Prostate gland (tissue), 2 donors: ENCODE measurements at regions not wholly inside any gene's neighbourhood (a gene's known extent, or its start where the extent isn't known, plus 50 kb on each side); places are given as distances from the start of the nearest gene placed in this dataset.

Experiments used
- DNase-seq: peaks from one replicate; pipeline ENCODE4 v3.0.0-alpha.2; 2019; ENCODE audit warnings: low spot score
- H3K27ac ChIP-seq, 2 donors: fragments of 200-600 bp; sonication (generic); 2 replicates each; pipeline ENCODE4 v1.5.1; 2017 to 2019
- H3K27me3 ChIP-seq: fragments of 200-600 bp; sonication (generic); replicated peaks from 2 replicates; pipeline ENCODE4 v1.5.1; 2019; ENCODE audit not compliant: insufficient read depth
- H3K36me3 ChIP-seq, 2 donors: fragments of 200-600 bp; sonication (generic); 1 replicate in 1 of 2; 2 replicates in 1 of 2; pipeline versions ENCODE4 v1.5.1 to v1.8.1; 2017 to 2019
- H3K4me1 ChIP-seq: fragments of 200-600 bp; sonication (generic); replicated peaks from 2 replicates; pipeline ENCODE4 v1.5.1; 2019
- H3K4me3 ChIP-seq, 2 donors: fragments of 200-600 bp; sonication (generic); 2 replicates each; pipeline ENCODE4 v1.5.1; 2017 to 2019
- H3K9me3 ChIP-seq: fragments of 200-600 bp; sonication (generic); 2 replicates; pipeline ENCODE4 v1.5.1; 2017
- POLR2A ChIP-seq: fragments of 450-650 bp; IDR thresholded peaks from one replicate; pipeline ENCODE4 v1.6.1; 2016; ENCODE audit warnings: antibody characterized with exemption, mild to moderate bottlenecking
- POLR2AphosphoS5 ChIP-seq: sonication (generic); formaldehyde crosslinking; IDR thresholded peaks from one replicate; pipeline ENCODE4 v1.6.1; 2017; ENCODE audit warnings: antibody characterized with exemption
- WGBS: methylation state at CpG from one replicate; pipeline ENCODE4 v1.1.5; 2018; 5-methylcytosine and 5-hydroxymethylcytosine counted together
- intact Hi-C: fragments of 100-400 bp; cut with DNase I; formaldehyde crosslinking; loops from one replicate; pipeline ENCODE4 v1.14.2; 2022
- TF ChIP-seq, protein P1 (sequence below), 4 experiments: fragments of 200-600 bp in 2 of 4; fragments of 450-650 bp in 2 of 4; sonication (generic) in 2 of 4; IDR thresholded peaks; 1 replicate in 3 of 4; 2 replicates in 1 of 4; pipeline ENCODE4 v1.5.1; 2016 to 2019; ENCODE audit warnings: antibody characterized with exemption in 4 of 4, mild to moderate bottlenecking in 2 of 4, moderate library complexity in 2 of 4

- 77% methylated on average over 1 of the region's 1 CpG for WGBS
Measured at GRCh38 chr2:118350621-118351020, 262.4 kb downstream of the INSIG2 start.

GRCh38 chr2:118349365-118349764 is 261.1 kb downstream of the INSIG2 start:
- H3K27me3 ChIP-seq: no peaks in the 10 kb centered on the region
- no peaks in the 10 kb centered on the region for H3K36me3 ChIP-seq
- no peaks in the 10 kb centered on the region for H3K4me1 ChIP-seq
- intact Hi-C loops: no loop called here
- H3K4me3 ChIP-seq: no peak overlapping the region
- DNase-seq: no peak
- TF ChIP-seq, protein P1, sequence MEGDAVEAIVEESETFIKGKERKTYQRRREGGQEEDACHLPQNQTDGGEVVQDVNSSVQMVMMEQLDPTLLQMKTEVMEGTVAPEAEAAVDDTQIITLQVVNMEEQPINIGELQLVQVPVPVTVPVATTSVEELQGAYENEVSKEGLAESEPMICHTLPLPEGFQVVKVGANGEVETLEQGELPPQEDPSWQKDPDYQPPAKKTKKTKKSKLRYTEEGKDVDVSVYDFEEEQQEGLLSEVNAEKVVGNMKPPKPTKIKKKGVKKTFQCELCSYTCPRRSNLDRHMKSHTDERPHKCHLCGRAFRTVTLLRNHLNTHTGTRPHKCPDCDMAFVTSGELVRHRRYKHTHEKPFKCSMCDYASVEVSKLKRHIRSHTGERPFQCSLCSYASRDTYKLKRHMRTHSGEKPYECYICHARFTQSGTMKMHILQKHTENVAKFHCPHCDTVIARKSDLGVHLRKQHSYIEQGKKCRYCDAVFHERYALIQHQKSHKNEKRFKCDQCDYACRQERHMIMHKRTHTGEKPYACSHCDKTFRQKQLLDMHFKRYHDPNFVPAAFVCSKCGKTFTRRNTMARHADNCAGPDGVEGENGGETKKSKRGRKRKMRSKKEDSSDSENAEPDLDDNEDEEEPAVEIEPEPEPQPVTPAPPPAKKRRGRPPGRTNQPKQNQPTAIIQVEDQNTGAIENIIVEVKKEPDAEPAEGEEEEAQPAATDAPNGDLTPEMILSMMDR (IDR thresholded peaks at IDR 0.05): no peak
- TF ChIP-seq POLR2A: no peak
- no peak for TF ChIP-seq POLR2AphosphoS5
- H3K9me3 ChIP-seq: no peaks in the 10 kb centered on the region
- 80% methylated on average over 2 of the region's 2 CpGs for WGBS
- H3K27ac ChIP-seq: no peak overlapping the region

More at GRCh38 chr2:118350621-118351020, 262.4 kb downstream of the INSIG2 start:
- intact Hi-C loops: no loop called here
- no peak for DNase-seq
- no peak for TF ChIP-seq POLR2A
- TF ChIP-seq POLR2AphosphoS5: no peak
- TF ChIP-seq, protein P1 (IDR thresholded peaks at IDR 0.05): no peak
- Histone ChIP-seq H3K9me3 (no peaks in the 10 kb centered on the region), H3K36me3 (no peaks in the 10 kb centered on the region), H3K27ac (no peak overlapping the region), H3K27me3 (no peaks in the 10 kb centered on the region), H3K4me3 (no peak overlapping the region), H3K4me1 (no peaks in the 10 kb centered on the region)

DNA sequence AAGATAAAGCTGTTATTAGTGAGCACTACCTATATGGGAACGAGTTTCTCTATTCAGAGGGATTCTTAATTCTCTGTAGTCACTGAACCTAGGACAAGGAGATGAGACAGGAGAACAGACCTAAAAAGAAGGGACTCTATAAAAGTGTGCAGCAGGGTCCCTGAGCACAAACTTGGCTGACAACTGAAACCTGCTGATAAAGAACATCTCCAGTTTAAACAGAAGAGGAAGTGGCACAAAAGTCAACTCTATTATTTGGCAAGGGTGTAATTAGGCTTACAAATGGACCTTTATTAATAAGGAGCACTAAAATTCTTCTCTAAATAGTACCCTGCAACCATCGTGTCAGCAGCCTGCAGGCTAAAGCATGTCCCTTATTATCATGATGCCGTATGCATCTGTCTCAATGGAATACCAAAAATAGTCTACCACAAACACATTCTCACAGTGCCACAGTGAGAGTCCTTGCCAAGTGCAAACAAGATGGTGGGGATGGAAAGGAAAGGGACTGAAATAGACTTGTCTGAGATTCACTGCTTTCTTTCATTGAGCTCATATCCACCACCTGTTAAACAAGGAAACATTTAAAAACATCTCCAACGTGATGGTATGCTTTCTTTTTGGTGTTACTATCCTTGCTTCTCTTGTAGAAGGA is 260.2 kb downstream of the INSIG2 start:
- intact Hi-C loops: no loop called here
- no peaks in the 10 kb centered on the region for H3K36me3 ChIP-seq

GRCh38 chr2:118345465-118345864 is 257.2 kb downstream of the INSIG2 start:
- Histone ChIP-seq H3K4me3 (no peak overlapping the region), H3K9me3 (no peaks in the 10 kb centered on the region), H3K36me3 (no peaks in the 10 kb centered on the region), H3K27me3 (no peaks in the 10 kb centered on the region), H3K4me1 (no peaks in the 10 kb centered on the region), H3K27ac (no peak overlapping the region)
- no peak for DNase-seq
- intact Hi-C loops: no loop called here
- 74% methylated on average over 3 of the region's 3 CpGs for WGBS
- TF ChIP-seq POLR2A: no peak
- TF ChIP-seq, protein P1 (IDR thresholded peaks at IDR 0.05): no peak
- no peak for TF ChIP-seq POLR2AphosphoS5

More for the DNA sequence above, 260.2 kb downstream of the INSIG2 start:
- H3K4me3 ChIP-seq: no peak overlapping the region
- TF ChIP-seq, protein P1 (IDR thresholded peaks at IDR 0.05): no peak
- TF ChIP-seq POLR2AphosphoS5 (no peak), POLR2A (no peak)
- no peak for DNase-seq
- no peaks in the 10 kb centered on the region for H3K9me3 ChIP-seq
- no peaks in the 10 kb centered on the region for H3K27me3 ChIP-seq
- 44% methylated on average over 4 of the region's 4 CpGs for WGBS
- H3K4me1 ChIP-seq: no peaks in the 10 kb centered on the region
- no peak overlapping the region for H3K27ac ChIP-seq

DNA sequence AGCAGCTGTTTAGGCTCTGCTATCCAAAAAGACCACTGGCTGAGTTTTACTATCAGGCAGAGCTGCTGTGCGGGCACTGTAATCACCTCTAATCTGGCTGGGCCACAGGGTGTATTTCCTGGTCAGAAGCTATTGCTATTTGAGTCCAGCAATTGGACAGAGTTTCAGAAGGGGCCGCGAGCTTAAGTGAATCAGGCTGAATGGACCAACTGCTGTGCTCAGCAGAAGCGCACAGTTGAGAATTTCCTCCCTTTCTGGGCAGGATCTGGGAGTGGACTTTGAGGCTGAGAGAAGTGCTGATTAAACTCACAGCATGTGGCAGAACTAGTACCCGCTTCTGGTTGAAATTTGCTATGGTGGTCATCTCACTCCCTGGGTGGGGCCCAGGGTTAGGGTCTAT is 251.8 kb downstream of the INSIG2 start:
- 88% methylated on average over 5 of the region's 5 CpGs for WGBS
- H3K4me1 ChIP-seq: no peaks in the 10 kb centered on the region
- TF ChIP-seq POLR2AphosphoS5 (no peak), POLR2A (no peak)
- TF ChIP-seq, protein P1 (IDR thresholded peaks at IDR 0.05): no peak
- H3K27me3 ChIP-seq: no peaks in the 10 kb centered on the region
- no peaks in the 10 kb centered on the region for H3K9me3 ChIP-seq
- no peak overlapping the region for H3K27ac ChIP-seq
- DNase-seq: no peak
- H3K4me3 ChIP-seq: no peak overlapping the region
- intact Hi-C loops: no loop called here
- H3K36me3 ChIP-seq: no peaks in the 10 kb centered on the region
